ENCODE measurements at regions not wholly inside any gene's neighbourhood (a gene's known extent, or its start where the extent isn't known, plus 50 kb on each side); places are given as distances from the start of the nearest gene placed in this dataset.

DNA sequence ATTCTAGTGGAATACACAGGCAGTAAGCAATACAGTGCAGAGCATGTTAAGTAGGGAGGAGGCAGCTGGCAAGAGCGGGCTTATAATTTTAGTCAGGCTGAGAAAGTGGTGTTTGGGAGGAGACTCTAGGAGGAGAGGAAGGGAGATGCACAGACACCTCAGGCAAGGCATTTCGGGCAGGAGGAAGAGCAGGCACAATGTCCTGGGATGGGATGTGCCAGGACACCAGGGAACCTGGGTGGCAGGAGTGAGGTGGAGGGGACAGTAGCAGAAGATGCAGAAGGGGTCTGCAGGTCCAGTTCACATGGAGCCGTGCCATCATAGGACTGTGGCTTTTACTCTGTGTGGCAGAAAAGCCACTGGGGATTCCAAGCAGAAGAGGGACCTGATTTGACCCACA, 143.7 kb upstream of the FSTL4 start:
- in situ Hi-C loops (cut with MboI; ENCODE audit: low pct_unique_long_range_greater_than_20kb, low sequenced_read_pairs), result no loop called here
- no peak for DNase-seq

DNA sequence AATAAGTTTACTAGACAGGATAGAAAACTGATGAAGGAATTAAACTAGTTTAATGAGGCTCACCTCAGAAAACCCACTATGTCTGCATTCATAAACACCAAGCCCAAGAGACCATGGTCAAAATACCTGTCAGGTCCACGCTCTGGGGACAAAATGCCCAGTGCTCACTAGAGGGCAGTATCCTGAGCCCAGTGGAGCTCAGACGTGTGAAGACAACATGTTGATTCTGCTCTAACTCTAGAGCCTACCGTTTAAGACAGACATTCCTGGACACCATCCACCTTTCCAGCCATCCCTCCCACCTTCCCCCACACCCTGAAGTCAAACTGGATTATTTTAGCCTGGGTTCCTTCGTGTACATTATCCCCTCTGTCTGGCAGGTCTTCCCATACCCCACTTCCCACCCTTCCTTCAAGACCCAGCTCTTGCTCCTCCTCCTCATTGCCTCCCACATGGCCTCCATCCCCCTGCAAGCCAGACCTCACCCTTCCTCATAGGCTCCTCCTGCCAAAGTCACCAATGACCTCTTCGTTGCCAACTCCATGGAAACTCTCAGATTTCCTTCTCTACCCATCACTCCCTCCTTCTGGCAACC, 142.3 kb upstream of the FSTL4 start:
- in situ Hi-C loops (cut with MboI; ENCODE audit: low pct_unique_long_range_greater_than_20kb, low sequenced_read_pairs), result no loop called here
- DNase-seq, result peak; percentile 40

DNA sequence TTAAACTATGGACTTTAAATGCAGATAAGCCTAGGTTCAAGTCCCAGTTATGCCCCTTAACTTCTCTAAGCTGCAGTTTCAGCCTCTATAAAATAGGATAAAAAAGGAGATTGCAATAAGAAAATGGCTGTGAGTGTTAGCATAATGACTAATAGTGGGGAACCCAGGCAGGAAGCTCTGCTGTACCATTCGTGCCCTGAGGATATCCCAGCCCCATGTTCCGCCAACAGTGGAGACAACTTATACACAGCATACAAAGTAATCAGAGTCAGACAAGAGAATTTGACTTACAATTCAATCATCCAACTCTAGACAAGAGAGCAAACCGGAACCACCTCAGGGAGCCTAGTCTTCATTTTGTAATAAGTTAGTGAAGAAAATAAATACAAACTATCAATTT, 141.5 kb upstream of the FSTL4 start:
- DNase-seq, result no peak
- in situ Hi-C loops (cut with MboI; ENCODE audit: low pct_unique_long_range_greater_than_20kb, low sequenced_read_pairs), result no loop called here

DNA sequence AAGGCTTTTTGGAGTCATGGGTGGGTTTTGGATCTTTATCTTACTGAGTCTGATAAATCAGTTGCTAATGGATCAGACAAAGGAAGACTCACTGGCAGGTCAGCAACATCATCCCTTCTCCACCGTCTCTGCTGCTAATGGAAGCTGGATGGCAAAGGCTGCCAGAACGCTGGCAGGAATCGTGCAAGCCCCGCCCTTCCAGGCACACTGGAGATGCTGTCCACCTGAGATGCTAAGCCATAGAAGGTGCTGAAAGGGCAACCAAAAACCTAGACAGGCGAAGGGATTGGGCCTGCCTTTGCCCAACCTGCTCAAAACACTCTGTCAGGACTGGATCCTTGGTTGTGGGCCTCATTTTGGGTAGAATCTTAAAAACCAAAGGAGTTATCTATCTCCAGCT, 139.5 kb upstream of the FSTL4 start:
- DNase-seq, result no peak
- in situ Hi-C loops (cut with MboI; ENCODE audit: low pct_unique_long_range_greater_than_20kb, low sequenced_read_pairs), result no loop called here

DNA sequence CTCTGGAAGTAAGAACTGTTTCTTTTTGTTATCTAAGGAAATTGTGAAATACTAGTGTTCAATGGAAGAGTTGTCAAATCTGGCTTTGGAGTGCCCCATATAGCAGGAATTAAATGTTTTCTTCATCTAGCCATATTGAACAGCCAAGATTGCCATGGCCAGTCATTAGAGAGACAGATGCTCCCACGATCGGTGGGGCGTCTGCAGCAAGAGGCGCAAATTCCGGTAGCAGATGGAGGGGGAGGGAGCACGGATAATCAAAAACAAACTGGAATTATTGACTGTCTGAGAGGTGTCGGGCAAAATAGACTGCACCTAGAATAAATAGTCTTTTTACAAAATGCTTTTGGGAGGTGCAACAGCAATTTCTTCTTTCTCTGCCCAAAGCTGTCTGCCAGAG, 139.1 kb upstream of the FSTL4 start:
- in situ Hi-C loops (cut with MboI; ENCODE audit: low pct_unique_long_range_greater_than_20kb, low sequenced_read_pairs), result no loop called here
- no peak for DNase-seq

DNA sequence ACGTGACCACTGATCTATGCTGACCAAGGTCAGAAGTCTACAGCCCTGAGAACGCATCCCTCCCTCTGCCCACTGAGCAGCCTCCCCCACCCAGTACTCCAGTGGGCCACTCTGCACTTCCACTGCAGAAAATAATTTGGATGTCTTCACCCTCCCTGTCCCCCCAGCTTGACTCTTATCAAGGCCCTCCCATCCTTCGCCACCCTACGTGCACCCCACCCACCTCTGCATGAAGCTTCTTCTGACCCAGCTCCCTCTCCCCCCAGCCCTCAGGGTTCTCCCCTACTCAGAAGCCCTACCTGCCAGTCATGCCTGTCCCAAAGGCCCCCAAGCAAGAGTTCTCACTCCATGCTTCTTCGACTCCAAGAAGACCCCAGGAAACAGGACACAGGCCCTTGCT, 138.5 kb upstream of the FSTL4 start:
- in situ Hi-C loops (cut with MboI; ENCODE audit: low pct_unique_long_range_greater_than_20kb, low sequenced_read_pairs), result no loop called here

DNA sequence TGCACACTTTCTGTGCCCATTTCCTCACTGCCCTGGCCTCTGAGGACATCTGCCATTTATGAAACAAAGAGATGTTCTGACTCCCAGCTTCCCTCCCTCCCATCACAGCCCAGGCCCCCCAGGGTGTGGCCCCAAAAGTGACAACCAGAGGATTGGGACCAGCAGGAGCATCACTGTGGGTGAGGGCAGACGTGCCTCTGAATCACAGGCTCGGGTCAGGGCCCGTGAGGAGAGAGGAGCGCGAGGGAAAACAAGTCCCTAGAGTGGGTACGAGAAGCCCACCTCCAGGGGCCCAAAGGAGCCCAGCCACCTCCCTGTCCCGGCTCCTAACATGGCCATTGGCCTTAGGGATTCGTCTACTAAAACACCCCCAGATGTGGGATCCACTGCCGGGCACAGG, 138.0 kb upstream of the FSTL4 start:
- in situ Hi-C loops (cut with MboI; ENCODE audit: low pct_unique_long_range_greater_than_20kb, low sequenced_read_pairs), result no loop called here
- DNase-seq, result no peak

More for the DNA sequence above, 138.5 kb upstream of the FSTL4 start:
- DNase-seq, result no peak

DNA sequence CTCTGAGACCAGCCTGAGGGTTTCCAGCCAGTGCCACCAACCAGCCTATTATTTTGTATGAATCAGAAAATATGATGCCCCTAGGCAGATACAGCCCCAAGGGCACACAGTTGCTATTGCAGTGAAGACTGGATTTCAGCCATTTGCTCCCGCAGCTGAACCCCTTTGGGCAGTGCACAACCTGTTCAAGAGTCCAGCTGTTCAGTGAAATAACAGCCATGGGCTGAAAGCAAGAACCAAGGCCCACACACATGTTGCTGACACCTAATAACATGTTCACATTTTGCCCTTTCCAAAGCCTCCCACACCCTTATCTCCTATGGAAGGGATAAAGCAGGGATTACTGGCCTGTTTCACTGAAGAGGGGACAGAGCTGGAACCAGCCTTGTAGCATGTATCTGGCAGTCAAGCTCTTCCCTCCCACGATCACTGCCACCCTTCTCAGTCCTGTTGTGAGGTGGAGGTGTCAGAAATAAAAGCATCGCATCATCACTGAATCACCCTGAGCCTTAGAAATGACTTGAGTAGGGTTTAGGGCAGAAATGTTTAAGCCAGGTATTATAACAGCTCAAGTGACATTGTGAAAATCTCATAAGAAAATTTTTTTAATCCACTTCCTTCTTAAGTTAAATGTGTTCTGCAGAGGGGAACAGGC, 137.1 kb upstream of the FSTL4 start:
- no peak for DNase-seq

DNA sequence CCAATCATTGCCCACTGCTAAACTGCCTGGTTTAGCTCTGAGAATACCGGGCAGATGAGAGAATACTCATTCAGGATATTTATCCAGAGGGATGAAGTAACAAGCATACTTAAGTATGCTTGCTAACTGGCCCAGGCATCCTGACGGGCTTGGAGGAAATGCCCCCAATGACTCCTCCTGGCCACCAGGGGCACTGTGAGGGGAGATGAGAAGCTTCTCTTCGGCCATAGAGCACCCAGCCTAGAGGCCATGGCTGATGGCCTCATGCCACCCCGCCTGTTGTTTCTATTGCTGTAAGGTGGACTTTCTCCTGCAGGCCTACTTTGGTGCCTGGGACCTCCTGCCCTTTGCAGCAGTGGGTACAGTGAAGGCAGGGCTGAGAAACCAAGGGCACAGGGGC, 134.5 kb upstream of the FSTL4 start:
- in situ Hi-C loops (cut with MboI; ENCODE audit: low pct_unique_long_range_greater_than_20kb, low sequenced_read_pairs), result no loop called here
- DNase-seq, result no peak

More for the DNA sequence above, 137.1 kb upstream of the FSTL4 start:
- in situ Hi-C loops (cut with MboI; ENCODE audit: low pct_unique_long_range_greater_than_20kb, low sequenced_read_pairs), result no loop called here

DNA sequence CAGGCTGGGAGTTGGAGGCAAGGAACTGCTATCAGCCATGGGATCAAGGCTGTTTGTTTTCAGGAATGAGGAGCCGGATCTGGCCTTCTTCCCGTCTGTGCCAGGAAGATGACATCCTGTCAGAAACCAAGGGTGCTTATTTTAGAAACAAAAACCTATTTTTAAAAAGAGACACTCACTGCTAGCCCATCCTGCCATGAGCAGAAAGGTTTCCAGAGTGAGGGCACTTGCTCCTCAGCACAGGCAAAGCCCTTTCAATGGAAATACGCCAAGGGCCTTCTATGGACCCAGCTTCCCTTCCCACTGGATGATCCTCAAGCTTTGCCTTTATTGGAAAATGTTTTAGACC, 132.6 kb upstream of the FSTL4 start:
- in situ Hi-C loops (cut with MboI; ENCODE audit: low pct_unique_long_range_greater_than_20kb, low sequenced_read_pairs), result no loop called here
- DNase-seq, result no peak

DNA sequence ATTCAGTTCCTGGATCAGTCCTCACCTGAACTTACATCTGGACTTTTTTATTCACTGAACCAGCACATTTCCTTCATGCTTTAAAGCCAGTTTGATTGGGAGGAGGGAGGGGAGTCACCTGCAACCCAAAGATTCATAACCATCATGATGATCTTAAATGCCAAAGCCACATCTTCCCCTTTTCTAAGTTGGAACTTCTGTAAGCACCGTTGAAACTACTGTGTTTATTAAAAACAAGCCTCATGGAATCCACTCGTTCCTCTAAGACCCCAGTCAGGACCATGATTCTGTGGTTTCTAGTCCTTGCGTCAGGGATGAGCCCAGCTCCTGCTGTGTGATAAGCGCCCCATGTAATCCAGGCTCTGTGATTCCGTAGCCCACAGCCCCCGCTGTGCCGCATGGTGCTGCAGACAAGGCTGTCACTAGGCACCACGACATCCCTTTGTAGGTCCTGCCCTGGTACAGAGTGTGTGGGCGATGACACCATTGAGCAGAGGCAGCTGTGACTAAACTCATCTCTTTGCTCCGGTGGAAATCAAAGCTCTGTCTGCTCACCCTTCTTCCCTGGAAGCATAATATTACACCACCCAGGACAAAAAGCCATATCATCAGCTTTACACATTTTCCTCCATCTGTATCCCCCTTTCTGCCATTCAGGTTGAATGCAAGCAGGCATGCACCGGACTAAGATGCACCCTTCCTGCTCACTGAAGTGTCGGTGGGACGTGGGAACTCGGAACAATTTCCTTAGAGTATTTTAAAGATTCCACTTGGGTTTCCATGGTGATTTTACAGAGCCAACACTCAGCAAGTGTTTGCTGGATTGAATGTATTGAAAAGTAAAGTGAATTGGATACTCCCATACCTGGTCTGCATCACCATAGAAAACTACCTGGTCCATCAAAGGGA, 132.0 kb upstream of the FSTL4 start:
- in situ Hi-C loops (cut with MboI; ENCODE audit: low pct_unique_long_range_greater_than_20kb, low sequenced_read_pairs), result no loop called here
- DNase-seq, result peak; percentile 18

DNA sequence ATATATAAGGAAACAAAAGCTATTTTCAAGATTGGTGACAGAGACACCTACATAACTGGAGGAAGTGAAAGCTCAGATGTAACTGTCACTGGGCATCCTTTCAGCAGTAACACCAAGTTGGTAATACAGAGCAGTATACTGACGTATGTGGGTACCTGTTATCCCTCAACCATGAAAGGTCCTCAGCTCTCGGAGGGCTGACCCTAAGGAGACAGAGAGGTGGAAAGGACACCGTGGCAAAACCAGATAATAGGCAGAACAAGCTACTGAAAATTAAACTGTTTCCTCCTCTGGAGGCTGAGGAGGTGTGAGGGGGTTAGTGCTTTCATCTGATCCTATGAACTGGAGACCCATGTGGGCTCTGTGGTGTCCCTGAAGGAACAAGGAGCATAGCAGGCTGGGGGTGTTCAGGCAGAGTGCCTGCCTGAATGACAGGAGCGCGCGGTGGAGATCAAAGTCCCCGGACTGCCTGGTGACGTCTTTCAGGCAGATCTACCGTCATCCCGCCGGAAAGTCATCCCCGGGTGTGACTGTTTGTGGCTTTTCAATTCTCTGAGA, 130.2 kb upstream of the FSTL4 start:
- DNase-seq, result no peak

DNA sequence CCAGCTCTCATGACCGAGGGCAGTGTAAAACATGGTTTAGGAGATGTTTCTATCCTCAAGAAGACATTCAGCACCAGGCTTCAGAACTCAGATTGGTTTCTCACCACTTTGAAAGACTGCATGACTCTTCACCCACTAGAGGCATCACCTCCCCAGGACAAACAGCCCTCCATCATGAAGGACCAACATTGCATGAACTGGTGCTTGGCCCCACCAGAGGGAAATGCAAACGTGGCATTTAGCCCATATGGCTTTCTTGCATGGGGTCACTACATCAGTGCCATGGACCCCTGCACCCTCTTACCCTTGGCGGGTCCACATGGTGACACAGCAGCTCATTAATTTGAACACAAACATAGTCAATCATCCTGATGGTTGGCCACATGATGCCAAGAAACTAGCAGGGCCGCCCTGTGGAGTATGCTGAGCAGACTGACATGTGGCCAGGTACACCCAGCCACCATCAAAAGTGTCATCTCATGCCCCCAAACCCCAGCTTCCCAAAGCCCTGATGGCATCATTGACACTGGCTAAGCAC, 129.5 kb upstream of the FSTL4 start:
- in situ Hi-C loops (cut with MboI; ENCODE audit: low pct_unique_long_range_greater_than_20kb, low sequenced_read_pairs), result no loop called here
- no peak for DNase-seq

More for the DNA sequence above, 130.2 kb upstream of the FSTL4 start:
- in situ Hi-C loops (cut with MboI; ENCODE audit: low pct_unique_long_range_greater_than_20kb, low sequenced_read_pairs), result no loop called here

DNA sequence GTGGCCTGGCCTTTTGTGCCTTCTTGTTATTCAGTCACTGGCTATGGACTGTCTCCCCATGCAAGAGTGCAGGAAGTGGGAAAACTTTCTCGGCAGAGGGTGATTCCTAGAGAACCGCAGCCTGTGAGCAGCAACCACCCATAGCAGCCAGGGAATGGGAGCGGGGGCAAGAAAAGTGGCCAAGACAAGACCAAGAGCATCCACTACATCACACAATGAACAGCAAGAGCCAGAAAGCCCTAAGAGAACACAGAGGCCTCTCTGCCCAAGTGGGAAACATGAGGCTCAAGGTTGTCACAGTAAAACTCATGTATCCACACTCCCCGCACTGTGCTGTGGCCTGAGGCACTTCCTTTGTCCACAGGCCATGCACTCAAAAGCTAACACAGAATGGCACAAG, 129.1 kb upstream of the FSTL4 start:
- DNase-seq, result no peak

DNA sequence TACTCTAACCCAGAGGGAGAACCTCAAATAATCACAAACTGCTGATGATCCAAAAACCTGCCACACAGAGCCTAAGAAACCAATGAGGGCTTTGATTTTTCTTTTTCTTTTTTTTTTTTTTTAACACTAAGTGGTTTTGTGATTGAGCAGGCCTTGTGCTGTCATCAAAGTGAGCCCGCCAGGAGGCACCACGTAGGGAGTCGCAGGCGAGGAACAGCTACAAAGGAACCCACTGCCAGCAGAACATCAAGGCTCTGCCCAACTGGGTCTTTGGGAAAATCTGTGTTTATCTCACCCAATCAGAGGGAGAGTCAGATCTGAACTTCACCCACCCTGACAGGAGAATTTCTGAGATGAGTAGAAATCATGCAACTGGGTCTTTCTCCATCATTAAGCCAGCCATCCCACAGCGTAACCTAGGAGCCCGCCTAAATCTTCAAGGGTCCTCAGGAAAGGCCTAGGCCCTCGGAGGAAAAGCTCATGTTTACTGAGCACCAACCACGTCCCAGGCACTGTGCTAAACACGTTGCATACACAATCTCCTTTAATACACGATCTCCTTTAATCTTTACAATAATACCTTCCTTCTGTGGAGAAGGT, 126.9 kb upstream of the FSTL4 start:
- in situ Hi-C loops (cut with MboI; ENCODE audit: low pct_unique_long_range_greater_than_20kb, low sequenced_read_pairs), result no loop called here
- no peak for DNase-seq

More for the DNA sequence above, 129.1 kb upstream of the FSTL4 start:
- in situ Hi-C loops (cut with MboI; ENCODE audit: low pct_unique_long_range_greater_than_20kb, low sequenced_read_pairs), result no loop called here

DNA sequence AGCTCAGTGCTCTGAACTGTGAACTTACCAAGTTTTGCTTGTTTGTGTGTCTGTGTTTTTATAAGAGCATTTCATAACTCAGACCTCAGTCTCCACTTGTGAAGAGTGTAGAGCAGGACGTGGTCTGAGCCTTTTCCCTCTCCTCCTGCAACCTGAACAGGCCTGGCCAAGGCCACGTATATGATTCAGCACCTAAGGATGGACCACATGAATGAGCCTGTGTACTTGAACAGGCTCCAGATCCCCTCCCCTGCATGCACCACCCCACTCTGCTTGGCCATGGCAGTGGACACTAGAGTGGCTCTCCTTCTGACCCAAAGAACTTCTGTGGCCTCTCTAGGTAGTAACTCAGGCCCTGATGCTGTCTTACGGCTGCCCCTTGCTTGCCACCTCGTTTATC, 125.9 kb upstream of the FSTL4 start:
- no peak for DNase-seq
- in situ Hi-C loops (cut with MboI; ENCODE audit: low pct_unique_long_range_greater_than_20kb, low sequenced_read_pairs), result no loop called here

DNA sequence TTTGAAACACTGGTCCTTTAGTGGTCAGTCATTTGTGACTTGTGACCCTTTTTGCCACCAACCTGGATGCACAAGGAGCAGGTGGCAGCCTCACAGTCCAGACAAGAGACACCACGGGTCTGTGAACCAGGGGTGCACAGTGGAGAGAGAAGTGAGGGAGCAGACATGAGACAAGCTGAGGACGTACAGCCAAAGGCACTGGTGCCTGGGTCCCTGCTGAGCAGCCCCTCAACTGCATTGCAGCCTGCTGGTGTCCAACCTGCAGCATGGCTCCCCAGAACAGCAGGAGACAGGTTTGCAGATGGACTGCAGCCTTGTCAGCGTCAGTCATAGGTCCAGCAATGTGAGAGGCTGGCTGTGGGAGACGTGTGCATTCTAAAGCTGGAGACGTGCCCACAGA, 124.2 kb upstream of the FSTL4 start:
- no peak for DNase-seq
- in situ Hi-C loops (cut with MboI; ENCODE audit: low pct_unique_long_range_greater_than_20kb, low sequenced_read_pairs), result no loop called here

DNA sequence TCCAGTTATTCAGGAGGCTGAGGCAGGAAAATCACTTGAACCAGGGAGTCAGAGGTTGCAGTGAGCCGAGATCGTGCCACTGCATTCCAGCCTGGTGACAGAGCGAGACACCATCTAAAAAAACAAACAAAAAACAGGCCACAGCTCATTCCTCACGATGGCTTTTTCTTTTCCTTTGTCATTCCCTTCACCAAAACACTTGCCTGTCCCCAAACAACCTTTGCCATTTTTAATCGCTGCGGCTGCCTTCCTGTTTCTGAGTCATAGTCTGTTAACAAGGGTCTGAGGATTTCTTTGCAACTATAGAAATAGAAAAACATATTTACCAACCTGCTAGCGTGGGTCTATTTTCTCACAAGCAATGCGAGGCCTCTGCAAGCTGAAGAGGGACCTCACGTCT, 123.0 kb upstream of the FSTL4 start:
- in situ Hi-C loops (cut with MboI; ENCODE audit: low pct_unique_long_range_greater_than_20kb, low sequenced_read_pairs), result no loop called here
- DNase-seq, result no peak

DNA sequence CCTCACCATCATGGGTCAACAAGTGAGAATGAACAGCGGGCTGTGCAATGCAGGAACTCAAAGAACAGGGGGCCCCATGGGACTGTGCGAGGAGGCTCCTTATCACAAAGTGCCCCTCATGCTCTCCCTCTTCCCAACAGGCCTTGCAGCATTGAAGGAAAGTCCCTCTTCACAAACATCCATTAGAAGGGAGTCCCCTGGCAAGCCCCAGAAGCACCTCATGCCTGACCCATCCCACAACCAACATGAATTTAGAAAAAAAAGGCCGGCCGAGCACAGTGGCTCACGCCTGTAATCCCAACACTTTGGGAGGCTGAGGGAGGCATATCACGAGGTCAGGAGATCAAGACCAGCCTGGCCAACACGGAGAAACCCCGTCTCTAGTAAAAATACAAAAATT, 122.6 kb upstream of the FSTL4 start:
- no peak for DNase-seq

More for the DNA sequence above, 122.6 kb upstream of the FSTL4 start:
- in situ Hi-C loops (cut with MboI; ENCODE audit: low pct_unique_long_range_greater_than_20kb, low sequenced_read_pairs), result no loop called here
